ENCODE measurements at regions not wholly inside any gene's neighbourhood (a gene's known extent, or its start where the extent isn't known, plus 50 kb on each side); places are given as distances from the start of the nearest gene placed in this dataset.

DNA sequence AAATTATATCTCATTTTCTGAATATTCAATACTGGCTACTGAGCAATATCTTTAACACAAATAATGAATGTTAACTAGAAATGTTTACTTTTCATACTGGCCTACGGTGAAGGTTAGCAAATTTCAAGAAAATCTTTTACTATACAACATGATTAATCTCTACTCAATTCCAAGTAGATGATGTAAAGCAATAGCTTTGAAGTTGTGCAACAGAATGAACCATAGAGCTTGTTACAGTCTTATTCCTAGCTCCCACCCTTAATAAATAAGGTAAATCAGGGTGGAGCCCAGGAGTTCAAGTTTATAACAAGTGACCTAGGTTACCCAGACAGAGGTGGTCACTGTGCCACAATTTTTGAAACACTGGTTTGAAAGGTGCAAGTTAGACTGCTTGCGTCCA, 1678.1 kb downstream of the KCNT2 start:
- no peaks in the 10 kb centered on the region for H3K4me1 ChIP-seq (ENCODE audit: control insufficient read depth, insufficient read depth, low read length)
- no peaks in the 10 kb centered on the region for H3K9me3 ChIP-seq (ENCODE audit: control insufficient read depth, insufficient read depth, low read length)
- H3K36me3 ChIP-seq (ENCODE audit: control insufficient read depth, insufficient read depth, low read length) = no peaks in the 10 kb centered on the region
- H3K9ac ChIP-seq (ENCODE audit: low read depth, low read length) = no peak overlapping the region
- no peaks in the 10 kb centered on the region for H3K27me3 ChIP-seq (ENCODE audit: control insufficient read depth, insufficient read depth, low read length)
- no peak overlapping the region for H3K4me3 ChIP-seq (ENCODE audit: low read depth, low read length)

DNA sequence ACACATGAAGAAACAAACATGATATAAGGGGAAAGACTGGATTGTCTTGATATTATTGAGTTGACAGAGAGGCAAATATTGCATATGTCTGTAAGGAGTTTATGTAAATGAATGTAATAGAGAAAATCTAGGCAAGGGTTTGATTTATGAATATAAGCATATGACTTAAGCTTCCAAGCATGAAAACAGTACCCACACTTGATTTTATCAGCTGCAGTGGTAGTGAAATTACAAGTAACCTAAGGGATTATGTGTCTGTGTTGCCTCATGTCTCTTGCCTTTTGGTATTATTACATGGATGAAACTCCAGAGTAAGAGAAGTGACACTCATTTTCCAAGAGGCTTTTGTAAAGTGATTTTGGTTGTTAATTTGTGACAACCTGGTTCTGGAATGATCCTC, 1678.9 kb downstream of the KCNT2 start:
- Histone ChIP-seq H3K27me3 (ENCODE audit: control insufficient read depth, insufficient read depth, low read length) (no peaks in the 10 kb centered on the region), H3K4me1 (ENCODE audit: control insufficient read depth, insufficient read depth, low read length) (no peaks in the 10 kb centered on the region), H3K36me3 (ENCODE audit: control insufficient read depth, insufficient read depth, low read length) (no peaks in the 10 kb centered on the region), H3K9me3 (ENCODE audit: control insufficient read depth, insufficient read depth, low read length) (no peaks in the 10 kb centered on the region), H3K4me3 (ENCODE audit: low read depth, low read length) (no peak overlapping the region), H3K9ac (ENCODE audit: low read depth, low read length) (no peak overlapping the region)

DNA sequence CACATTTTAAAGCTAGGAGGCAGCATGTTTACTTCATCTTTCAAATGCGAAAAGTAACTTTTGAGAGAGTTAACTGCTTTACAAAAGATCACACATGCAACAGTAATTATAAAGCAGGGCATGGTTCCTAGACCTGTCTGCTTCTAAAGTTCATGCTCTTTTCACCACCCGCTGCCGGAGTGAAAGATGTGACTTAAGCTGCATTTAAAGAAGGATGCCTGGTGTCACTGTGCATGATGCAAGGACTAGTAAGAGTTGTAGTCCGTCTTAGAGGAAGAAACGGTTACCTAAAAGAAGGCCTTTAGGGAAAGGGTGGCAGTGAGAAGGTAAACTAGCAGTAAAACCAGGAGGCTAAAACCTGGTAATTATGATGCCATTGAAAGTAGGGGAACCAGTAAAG, 1689.1 kb downstream of the KCNT2 start:
- H3K27me3 ChIP-seq (ENCODE audit: control insufficient read depth, insufficient read depth, low read length) = no peaks in the 10 kb centered on the region
- no peak overlapping the region for H3K9ac ChIP-seq (ENCODE audit: low read depth, low read length)
- no peaks in the 10 kb centered on the region for H3K9me3 ChIP-seq (ENCODE audit: control insufficient read depth, insufficient read depth, low read length)
- H3K36me3 ChIP-seq (ENCODE audit: control insufficient read depth, insufficient read depth, low read length) = no peaks in the 10 kb centered on the region
- no peak overlapping the region for H3K4me3 ChIP-seq (ENCODE audit: low read depth, low read length)
- peaks cover 7% of the 10 kb centered on the region for H3K4me1 ChIP-seq (ENCODE audit: control insufficient read depth, insufficient read depth, low read length)

DNA sequence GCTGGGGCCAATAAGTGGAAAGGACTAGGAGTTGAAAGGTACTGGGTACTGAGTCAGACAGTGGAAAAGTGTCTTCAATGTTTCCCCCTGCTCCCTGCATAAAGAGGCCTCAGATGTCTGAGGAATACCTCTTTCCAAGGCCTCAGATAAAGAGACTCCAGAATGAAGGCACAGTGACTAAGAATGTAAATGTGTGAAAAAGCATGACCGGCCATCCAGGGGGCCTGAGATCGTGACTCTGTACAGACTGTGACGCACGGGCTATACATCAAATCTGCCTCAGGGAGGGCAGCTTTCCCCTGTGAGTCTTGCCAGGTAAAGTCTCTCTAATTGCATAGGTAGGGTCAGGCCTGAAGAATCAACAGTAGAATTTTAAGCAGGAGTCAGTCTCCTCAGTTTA, 1690.5 kb downstream of the KCNT2 start:
- H3K9ac ChIP-seq (ENCODE audit: low read depth, low read length) = no peak overlapping the region
- H3K36me3 ChIP-seq (ENCODE audit: control insufficient read depth, insufficient read depth, low read length) = no peaks in the 10 kb centered on the region
- no peaks in the 10 kb centered on the region for H3K9me3 ChIP-seq (ENCODE audit: control insufficient read depth, insufficient read depth, low read length)
- H3K27me3 ChIP-seq (ENCODE audit: control insufficient read depth, insufficient read depth, low read length) = no peaks in the 10 kb centered on the region
- H3K4me1 ChIP-seq (ENCODE audit: control insufficient read depth, insufficient read depth, low read length) = peaks cover 7% of the 10 kb centered on the region
- H3K4me3 ChIP-seq (ENCODE audit: low read depth, low read length) = no peak overlapping the region

DNA sequence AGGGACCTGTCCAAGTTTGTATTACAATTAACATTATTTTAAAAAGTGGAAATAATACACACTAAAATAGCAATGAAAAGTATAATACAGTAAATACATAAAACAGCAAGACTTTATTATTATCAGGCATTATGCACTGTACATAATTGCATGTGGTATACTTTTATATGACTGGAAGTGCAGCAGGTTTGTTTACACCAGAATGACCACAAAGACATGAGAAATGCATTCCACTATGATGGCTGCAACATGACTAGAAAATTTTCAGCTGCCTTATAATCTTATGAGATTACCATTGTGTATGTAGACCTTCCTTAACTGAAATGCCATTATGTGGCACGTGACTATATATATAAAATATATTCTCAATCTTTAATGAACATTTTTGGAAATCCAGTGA, 1699.6 kb downstream of the KCNT2 start:
- Histone ChIP-seq H3K4me1 (ENCODE audit: control insufficient read depth, insufficient read depth, low read length) (no peaks in the 10 kb centered on the region), H3K4me3 (ENCODE audit: low read depth, low read length) (no peak overlapping the region), H3K9ac (ENCODE audit: low read depth, low read length) (no peak overlapping the region), H3K36me3 (ENCODE audit: control insufficient read depth, insufficient read depth, low read length) (no peaks in the 10 kb centered on the region), H3K27me3 (ENCODE audit: control insufficient read depth, insufficient read depth, low read length) (no peaks in the 10 kb centered on the region), H3K9me3 (ENCODE audit: control insufficient read depth, insufficient read depth, low read length) (no peaks in the 10 kb centered on the region)

DNA sequence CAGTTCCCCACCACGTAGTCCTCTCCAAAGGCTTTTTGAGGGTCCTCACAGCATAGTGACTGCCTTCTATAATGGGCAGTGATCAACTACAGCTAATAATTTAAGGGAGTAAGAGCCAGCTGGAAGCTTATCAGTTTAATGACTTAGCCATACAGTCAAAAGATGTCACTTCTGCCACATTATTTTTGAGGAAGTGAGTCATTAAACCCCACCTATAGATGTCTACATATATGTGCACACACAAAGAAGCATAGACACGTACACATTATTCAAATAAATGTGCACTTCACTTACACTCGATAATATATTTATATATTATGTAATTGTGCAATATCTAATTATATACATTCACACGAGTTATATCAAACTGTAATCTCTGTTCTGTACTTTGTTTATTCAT, 1704.7 kb downstream of the KCNT2 start:
- no peak overlapping the region for H3K9ac ChIP-seq (ENCODE audit: low read depth, low read length)
- no peaks in the 10 kb centered on the region for H3K27me3 ChIP-seq (ENCODE audit: control insufficient read depth, insufficient read depth, low read length)
- no peaks in the 10 kb centered on the region for H3K4me1 ChIP-seq (ENCODE audit: control insufficient read depth, insufficient read depth, low read length)
- H3K4me3 ChIP-seq (ENCODE audit: low read depth, low read length) = no peak overlapping the region
- no peaks in the 10 kb centered on the region for H3K36me3 ChIP-seq (ENCODE audit: control insufficient read depth, insufficient read depth, low read length)
- no peaks in the 10 kb centered on the region for H3K9me3 ChIP-seq (ENCODE audit: control insufficient read depth, insufficient read depth, low read length)

DNA sequence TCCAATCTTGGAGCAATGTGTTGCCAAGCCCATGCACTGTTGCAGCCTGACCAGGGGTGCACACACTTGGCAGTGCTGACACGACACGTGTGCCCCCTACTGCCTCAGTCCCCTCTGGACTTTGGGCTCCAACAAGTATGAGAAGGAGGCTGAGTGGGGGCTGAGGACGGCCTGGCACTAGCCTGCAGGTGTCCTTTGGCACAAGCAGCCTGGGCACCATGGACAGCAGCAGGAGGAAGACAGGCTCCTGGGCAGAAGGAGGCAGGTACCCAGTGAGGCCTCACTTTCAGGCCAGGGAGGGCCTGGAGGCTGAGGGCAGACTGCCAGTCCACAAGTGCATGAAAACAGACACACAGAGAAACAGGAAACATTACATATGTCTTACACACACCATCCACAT, 1702.9 kb upstream of the B3GALT2 start:
- Histone ChIP-seq H3K9ac (ENCODE audit: low read depth, low read length) (no peak overlapping the region), H3K27me3 (ENCODE audit: control insufficient read depth, insufficient read depth, low read length) (no peaks in the 10 kb centered on the region), H3K4me1 (ENCODE audit: control insufficient read depth, insufficient read depth, low read length) (no peaks in the 10 kb centered on the region), H3K36me3 (ENCODE audit: control insufficient read depth, insufficient read depth, low read length) (no peaks in the 10 kb centered on the region), H3K9me3 (ENCODE audit: control insufficient read depth, insufficient read depth, low read length) (peaks cover 6% of the 10 kb centered on the region), H3K4me3 (ENCODE audit: low read depth, low read length) (no peak overlapping the region)

DNA sequence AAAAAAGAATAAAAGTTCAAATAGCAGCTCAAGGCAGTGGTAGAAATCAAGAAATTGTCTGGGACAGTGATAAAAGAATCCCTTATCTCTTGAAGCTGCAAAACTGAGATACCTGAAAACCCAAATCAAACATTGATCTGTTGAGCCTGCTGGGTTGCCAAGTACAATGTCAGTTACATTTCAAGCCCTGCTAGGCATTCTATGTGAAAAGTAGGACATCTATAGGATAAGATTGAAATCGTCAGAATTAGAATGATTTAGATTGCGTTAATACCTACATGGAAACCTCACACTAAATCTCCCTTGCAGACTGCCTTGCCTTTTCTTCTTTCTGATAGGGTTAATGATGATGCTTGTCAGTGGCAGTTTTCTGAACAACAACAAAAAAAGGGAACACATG, 1684.4 kb upstream of the B3GALT2 start:
- Histone ChIP-seq H3K27me3 (ENCODE audit: control insufficient read depth, insufficient read depth, low read length) (no peaks in the 10 kb centered on the region), H3K36me3 (ENCODE audit: control insufficient read depth, insufficient read depth, low read length) (no peaks in the 10 kb centered on the region), H3K9me3 (ENCODE audit: control insufficient read depth, insufficient read depth, low read length) (no peaks in the 10 kb centered on the region), H3K4me3 (ENCODE audit: low read depth, low read length) (no peak overlapping the region), H3K9ac (ENCODE audit: low read depth, low read length) (no peak overlapping the region), H3K4me1 (ENCODE audit: control insufficient read depth, insufficient read depth, low read length) (no peaks in the 10 kb centered on the region)

DNA sequence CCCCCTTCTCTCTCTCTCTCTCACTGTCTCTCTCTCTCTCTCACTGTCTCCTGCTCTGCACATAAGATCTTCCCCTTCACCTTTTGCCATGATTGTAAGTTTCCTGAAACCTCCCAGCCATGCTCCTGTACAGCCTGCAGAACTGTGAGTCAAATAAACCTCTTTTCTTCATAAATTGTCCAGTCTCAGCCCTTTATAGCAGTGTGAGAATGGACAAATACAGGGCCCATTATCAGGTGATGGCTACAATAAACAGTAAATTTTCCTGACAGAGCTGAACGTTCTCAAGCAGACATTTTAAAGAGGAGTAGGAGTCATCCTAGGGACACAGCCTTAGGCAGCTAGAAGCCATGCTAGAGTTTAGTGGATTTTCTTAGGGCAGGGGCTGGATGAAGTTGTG, 1679.7 kb upstream of the B3GALT2 start:
- Histone ChIP-seq H3K4me1 (ENCODE audit: control insufficient read depth, insufficient read depth, low read length) (no peaks in the 10 kb centered on the region), H3K4me3 (ENCODE audit: low read depth, low read length) (no peak overlapping the region), H3K27me3 (ENCODE audit: control insufficient read depth, insufficient read depth, low read length) (no peaks in the 10 kb centered on the region), H3K36me3 (ENCODE audit: control insufficient read depth, insufficient read depth, low read length) (no peaks in the 10 kb centered on the region), H3K9me3 (ENCODE audit: control insufficient read depth, insufficient read depth, low read length) (no peaks in the 10 kb centered on the region), H3K9ac (ENCODE audit: low read depth, low read length) (no peak overlapping the region)

DNA sequence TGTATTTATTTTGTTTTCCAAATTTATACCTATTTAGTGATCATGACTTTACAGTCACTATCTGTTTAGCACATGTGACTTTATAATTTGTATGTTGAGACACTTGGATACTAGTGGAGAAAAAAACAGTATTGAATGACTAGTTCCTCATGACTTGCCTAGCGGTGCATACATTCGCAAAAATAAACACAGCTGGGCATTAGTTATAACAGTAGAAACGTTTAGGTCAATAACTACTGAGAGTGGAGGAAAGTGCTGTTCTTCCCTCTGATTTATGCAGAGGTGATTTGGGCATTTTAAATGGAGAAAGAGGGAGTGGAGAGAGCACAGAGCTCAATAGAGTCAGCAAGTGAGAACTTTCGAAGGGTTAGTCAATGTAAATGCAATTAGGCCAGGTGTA, 1679.0 kb upstream of the B3GALT2 start:
- Histone ChIP-seq H3K36me3 (ENCODE audit: control insufficient read depth, insufficient read depth, low read length) (no peaks in the 10 kb centered on the region), H3K4me3 (ENCODE audit: low read depth, low read length) (no peak overlapping the region), H3K4me1 (ENCODE audit: control insufficient read depth, insufficient read depth, low read length) (no peaks in the 10 kb centered on the region), H3K9me3 (ENCODE audit: control insufficient read depth, insufficient read depth, low read length) (no peaks in the 10 kb centered on the region), H3K9ac (ENCODE audit: low read depth, low read length) (no peak overlapping the region), H3K27me3 (ENCODE audit: control insufficient read depth, insufficient read depth, low read length) (no peaks in the 10 kb centered on the region)

DNA sequence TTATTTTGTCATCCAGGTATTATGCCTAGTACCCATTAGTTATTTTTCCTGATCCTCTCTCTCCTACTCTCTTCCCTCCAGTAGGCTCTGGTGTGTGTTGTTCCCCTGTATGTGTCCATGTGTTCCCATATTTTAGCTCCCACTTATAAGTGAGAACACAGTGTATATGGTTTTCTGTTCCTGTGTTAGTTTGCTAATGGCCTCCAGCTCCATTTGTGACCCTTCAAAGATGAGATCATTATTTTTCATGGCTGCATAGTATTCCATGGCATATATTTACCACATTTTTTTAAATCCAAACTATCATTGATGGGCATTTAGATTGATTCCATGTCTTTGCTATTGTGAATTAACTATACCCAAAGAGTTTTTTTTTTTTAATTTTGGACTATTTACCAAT, 1675.7 kb upstream of the B3GALT2 start:
- Histone ChIP-seq H3K27me3 (ENCODE audit: control insufficient read depth, insufficient read depth, low read length) (no peaks in the 10 kb centered on the region), H3K36me3 (ENCODE audit: control insufficient read depth, insufficient read depth, low read length) (no peaks in the 10 kb centered on the region), H3K9ac (ENCODE audit: low read depth, low read length) (no peak overlapping the region), H3K4me3 (ENCODE audit: low read depth, low read length) (no peak overlapping the region), H3K4me1 (ENCODE audit: control insufficient read depth, insufficient read depth, low read length) (no peaks in the 10 kb centered on the region), H3K9me3 (ENCODE audit: control insufficient read depth, insufficient read depth, low read length) (no peaks in the 10 kb centered on the region)

DNA sequence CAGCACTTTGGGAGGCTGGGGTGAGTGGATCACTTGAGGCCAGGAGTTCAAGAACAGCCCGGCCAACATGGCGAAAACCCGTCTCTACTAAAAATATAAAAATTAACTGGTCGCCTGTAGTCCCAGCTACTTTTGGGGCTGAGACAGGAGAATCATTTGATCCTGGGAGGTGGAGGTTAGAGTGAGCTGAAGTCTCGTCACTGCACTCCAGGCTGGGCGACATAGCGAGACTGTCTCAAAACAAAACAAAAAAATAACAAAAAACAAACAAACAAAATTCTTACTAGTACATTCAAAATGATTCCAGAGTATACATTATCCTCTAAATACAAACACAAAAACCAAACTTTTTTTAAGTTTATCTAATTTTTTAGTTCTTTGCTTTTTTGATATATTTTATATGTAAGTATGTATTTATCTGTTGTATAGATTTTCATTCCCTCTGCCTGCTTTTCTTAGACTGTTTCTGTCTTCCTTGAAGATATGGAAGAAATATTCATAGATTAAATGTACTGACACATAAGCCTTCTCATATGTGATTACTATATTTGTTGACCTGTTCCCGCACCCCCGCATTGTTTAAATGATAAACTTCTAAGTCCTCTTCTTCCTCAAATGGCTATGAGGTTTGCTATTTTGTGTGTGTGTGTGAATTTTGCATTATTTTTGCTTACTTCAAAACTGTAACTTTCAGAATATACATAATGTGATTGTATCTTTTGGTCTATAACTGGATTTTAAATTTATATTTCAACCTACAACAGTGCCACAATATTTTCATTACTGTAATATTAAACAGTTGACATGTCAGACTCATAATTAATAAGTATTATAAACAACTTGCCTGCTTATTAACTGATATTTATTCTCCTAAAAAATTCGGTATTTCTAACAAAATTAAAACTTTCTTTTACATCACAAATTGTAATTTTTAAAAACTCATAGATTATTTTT, 1674.1 kb upstream of the B3GALT2 start:
- Histone ChIP-seq H3K27me3 (ENCODE audit: control insufficient read depth, insufficient read depth, low read length) (no peaks in the 10 kb centered on the region), H3K4me1 (ENCODE audit: control insufficient read depth, insufficient read depth, low read length) (no peaks in the 10 kb centered on the region), H3K9me3 (ENCODE audit: control insufficient read depth, insufficient read depth, low read length) (no peaks in the 10 kb centered on the region), H3K4me3 (ENCODE audit: low read depth, low read length) (no peak overlapping the region), H3K36me3 (ENCODE audit: control insufficient read depth, insufficient read depth, low read length) (no peaks in the 10 kb centered on the region), H3K9ac (ENCODE audit: low read depth, low read length) (no peak overlapping the region)

Measured in iPS-15b (cell line).